ENCODE measurements at regions not wholly inside any gene's neighbourhood (a gene's known extent, or its start where the extent isn't known, plus 50 kb on each side); places are given as distances from the start of the nearest gene placed in this dataset.
"Not testable (repeated sequence)": the region's sequence is repeated elsewhere in the genome, so short reads cannot be mapped to it uniquely, and the experiment has no call there.

DNA sequence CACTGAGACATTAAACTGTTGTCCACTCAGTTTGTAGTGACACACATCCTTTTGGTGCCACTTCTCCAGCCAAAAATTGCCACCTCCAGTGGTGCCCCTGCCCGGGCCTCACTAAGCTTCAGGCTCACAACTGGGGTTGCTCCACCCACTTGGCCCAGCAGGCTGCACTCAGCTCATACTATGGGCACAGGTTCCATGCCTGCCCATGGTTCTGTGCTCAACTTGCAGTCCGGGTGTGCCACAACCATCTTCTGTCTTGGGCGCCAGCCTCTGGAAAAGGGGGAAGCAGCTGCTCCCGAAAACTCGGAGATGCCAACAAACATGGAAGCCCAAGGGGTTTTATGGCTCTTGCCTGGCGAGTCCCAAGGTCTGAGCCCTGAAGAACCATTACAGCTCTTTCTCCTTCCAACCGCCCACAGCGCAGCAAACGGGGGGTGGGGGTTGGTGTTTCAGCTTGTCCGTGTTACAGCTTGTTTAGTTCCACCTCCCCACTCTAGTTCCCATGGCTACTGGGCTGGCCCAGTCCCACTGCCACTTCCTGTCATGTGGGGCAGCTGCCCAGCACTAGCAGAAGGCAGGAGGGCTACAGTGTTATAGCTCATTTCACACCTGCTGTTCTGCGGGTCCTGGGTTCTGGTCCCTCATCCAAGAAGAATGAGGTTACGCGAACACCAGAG is 998.3 kb downstream of the SLC16A7 start:
- Mint-ChIP-seq H3K36me3 (no peaks in the 10 kb centered on the region), H3K4me3 (no peak overlapping the region), H3K27ac (no peak overlapping the region), H3K9me3 (peaks cover 4 to 20% (median 8%) of the 10 kb centered on the region in 3 donors), H3K27me3 (no peaks in the 10 kb centered on the region), H3K4me1 (peaks cover 0 to 2% (median 0%) of the 10 kb centered on the region in 3 donors)

DNA sequence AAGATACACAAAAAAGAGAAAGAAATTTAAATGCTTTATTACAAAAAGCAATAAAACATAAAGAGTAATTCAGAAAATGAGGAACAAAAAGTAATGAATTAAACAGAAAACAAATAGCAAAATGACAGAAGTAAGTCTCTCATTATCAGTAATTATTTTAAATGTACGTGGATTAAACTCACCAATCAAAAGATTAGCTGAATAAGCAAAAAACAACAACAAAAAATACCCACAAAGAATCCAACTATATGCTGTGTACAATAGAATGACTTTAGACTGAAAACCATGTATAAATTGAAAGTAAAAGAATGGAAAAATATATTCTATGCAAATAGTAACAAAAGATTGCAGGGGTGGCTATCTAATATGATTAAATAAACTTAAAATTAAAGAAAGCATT is 1006.8 kb downstream of the SLC16A7 start:
- peaks cover 5 to 11% (median 5%) of the 10 kb centered on the region in 3 donors for H3K9me3 Mint-ChIP-seq
- H3K36me3 Mint-ChIP-seq, result no peaks in the 10 kb centered on the region
- no peak overlapping the region for H3K27ac Mint-ChIP-seq
- H3K4me1 Mint-ChIP-seq, result no peaks in the 10 kb centered on the region
- no peak overlapping the region for H3K4me3 Mint-ChIP-seq
- no peaks in the 10 kb centered on the region for H3K27me3 Mint-ChIP-seq

DNA sequence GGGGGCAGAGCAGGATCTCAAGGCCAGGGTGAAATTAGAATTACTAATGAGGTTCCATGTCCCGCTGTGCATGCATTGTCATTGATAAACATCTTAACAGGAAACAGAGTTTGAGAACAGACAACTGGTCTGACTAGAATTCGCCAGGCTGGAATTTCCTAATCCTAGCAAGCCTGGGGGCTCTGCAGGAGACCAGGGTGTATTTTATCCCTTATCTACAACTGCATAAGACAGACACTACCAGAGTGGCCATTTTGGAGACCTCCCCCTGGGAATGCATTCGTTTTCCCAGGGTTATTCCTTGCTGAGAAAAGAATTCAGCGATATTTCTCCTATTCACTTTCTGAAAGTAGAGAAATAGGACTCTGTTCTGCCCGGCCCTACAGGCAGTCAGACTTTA is 1007.6 kb downstream of the SLC16A7 start:
- not testable (repeated sequence) for H3K27ac Mint-ChIP-seq, H3K4me3 Mint-ChIP-seq, H3K4me1 Mint-ChIP-seq, H3K27me3 Mint-ChIP-seq, H3K36me3 Mint-ChIP-seq
- peaks cover 5 to 13% (median 5%) of the 10 kb centered on the region in 3 donors for H3K9me3 Mint-ChIP-seq

DNA sequence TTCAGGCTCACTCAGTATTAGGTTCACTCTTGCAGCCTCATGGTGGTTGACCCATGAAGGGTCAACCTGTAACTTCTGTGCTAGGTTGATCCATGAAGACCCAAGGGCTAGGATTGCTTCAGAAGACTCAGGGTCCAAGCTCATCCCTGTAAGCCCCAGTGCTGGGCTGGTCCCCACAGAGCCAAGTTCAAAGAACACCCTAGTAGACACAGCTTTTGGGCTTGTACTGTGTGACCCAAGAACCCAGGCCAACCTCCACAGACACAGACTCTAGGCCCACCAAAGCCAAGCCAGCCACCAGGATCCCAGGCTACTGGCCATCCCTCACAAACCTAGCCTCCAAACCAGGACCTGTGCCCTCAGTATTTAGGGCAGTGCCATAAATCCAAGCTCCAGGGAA is 1020.6 kb downstream of the SLC16A7 start:
- Mint-ChIP-seq H3K4me3 (no peak overlapping the region), H3K9me3 (peaks cover 3 to 11% (median 8%) of the 10 kb centered on the region in 3 donors), H3K27me3 (no peaks in the 10 kb centered on the region), H3K36me3 (no peaks in the 10 kb centered on the region), H3K4me1 (no peaks in the 10 kb centered on the region), H3K27ac (no peak overlapping the region)

DNA sequence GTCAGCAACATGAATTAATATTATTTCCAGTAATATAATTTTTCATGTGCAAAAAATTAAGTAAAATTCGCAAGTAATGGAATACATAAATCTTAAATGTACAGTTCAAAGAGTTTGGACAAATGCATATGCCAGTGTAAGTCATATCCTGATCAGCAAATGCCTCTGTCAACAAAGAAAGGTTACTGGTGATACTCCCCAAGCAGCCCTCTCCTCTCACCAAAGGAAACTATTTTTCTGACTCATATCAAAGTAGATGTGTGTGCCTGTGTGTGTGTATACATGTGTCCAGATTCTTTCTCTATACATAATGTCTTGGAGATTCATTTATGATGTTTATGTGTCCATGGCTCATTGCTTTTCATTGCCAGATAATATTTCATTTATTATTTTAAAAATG is 1035.0 kb downstream of the SLC16A7 start:
- H3K27ac Mint-ChIP-seq, result no peak overlapping the region
- H3K36me3 Mint-ChIP-seq, result no peaks in the 10 kb centered on the region
- H3K9me3 Mint-ChIP-seq, result peaks cover 0 to 8% (median 7%) of the 10 kb centered on the region in 3 donors
- no peak overlapping the region for H3K4me3 Mint-ChIP-seq
- no peaks in the 10 kb centered on the region for H3K27me3 Mint-ChIP-seq
- H3K4me1 Mint-ChIP-seq, result no peaks in the 10 kb centered on the region

DNA sequence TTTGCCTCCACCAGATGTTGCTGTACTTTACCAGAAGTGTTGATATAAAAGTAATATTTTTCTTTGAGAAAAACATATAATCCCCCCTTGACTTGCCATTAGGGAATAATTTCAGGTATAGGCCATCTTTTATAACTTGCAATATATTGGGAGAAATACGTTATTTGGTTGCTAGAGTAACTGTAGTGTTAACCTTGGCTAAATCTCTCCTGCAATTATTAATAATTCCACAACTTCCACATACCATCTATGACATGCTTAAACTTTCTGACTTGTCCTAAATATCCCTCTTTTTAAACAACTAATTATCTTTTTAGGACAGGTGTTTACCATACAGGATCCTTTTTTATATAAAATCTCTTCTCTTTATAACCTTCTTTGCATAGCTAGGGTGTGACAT is 1048.2 kb downstream of the SLC16A7 start:
- Mint-ChIP-seq H3K36me3 (no peaks in the 10 kb centered on the region), H3K27me3 (no peaks in the 10 kb centered on the region), H3K9me3 (peaks cover 5 to 16% (median 10%) of the 10 kb centered on the region in 3 donors), H3K4me1 (no peaks in the 10 kb centered on the region), H3K27ac (no peak overlapping the region), H3K4me3 (no peak overlapping the region)

DNA sequence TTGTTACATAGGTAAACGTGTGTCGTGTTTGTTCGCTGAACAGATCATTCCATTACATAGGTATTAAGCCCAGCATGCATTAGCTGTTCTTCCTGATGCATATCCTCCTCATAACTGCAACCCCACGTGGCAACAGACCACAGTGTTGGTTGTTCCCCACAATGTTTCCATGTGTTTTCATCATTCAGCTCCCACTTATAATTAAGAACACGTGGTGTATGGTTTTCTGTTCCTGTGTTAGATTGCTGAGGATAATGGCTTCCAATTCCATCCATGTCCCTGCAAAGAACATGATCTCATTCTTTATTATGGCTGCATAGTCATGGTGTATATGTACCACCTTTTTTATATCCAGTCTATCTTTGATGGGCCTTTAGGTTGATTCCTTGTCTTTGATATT is 1071.1 kb downstream of the SLC16A7 start:
- Mint-ChIP-seq H3K4me1 (no peaks in the 10 kb centered on the region), H3K27me3 (no peaks in the 10 kb centered on the region), H3K27ac (no peak overlapping the region), H3K36me3 (no peaks in the 10 kb centered on the region), H3K4me3 (no peak overlapping the region), H3K9me3 (peaks cover 1 to 12% (median 3%) of the 10 kb centered on the region in 3 donors)

DNA sequence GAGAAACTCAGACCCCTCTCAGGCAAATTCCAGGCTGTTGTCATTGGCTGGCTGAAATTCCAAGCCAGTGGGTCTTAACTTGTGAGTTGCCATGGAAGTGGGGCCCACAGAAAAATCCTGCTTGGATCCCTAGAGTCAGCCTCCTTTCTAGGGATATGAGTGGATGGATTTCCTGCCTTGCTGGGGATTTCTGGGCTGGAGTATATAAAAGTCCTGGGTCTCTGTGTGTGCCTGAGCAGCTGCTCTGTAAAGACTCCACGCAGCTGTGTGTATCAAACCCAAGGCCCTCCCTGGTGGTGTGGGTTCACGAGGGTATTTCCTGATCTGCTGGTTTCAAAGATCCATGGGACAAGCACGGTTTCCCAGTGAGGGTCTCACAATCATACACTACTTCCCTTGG is 1077.1 kb downstream of the SLC16A7 start:
- Mint-ChIP-seq H3K9me3 (peaks cover 1 to 14% (median 3%) of the 10 kb centered on the region in 3 donors), H3K27ac (no peak overlapping the region), H3K4me1 (no peaks in the 10 kb centered on the region), H3K4me3 (no peak overlapping the region), H3K27me3 (no peaks in the 10 kb centered on the region), H3K36me3 (no peaks in the 10 kb centered on the region)

DNA sequence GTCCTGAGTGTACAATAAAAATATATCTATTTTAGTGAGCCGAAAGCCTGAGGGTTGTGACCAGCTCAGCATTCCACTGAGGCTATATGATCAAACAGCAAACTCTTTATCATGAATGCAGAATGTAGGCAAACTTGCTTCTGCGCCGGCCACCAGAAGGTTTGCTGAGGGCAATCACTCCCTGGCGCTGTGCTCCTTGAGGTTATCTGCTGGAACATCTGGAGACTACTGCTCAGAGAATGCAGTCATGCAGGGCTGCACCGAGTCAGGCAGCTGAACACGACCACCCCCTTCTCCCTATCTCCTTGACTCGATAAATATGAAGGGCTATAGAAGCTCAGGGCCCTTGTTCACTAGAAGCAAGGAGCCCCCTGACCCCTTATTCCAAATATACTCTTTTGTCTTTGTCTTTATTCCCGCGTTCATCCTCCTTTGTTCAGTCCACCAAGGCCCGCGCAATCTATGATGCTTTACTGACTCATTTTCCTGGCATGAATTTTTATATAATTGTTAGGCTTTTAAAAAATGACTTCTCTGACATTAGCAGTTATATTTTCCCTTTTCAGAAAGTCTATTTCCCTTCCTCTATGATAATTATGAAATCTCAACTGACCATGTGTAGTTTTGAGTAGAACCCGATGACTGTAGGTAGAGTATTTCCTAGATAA is 1089.3 kb downstream of the SLC16A7 start:
- Mint-ChIP-seq H3K4me1 (no peaks in the 10 kb centered on the region), H3K36me3 (no peaks in the 10 kb centered on the region), H3K27ac (no peak overlapping the region), H3K4me3 (no peak overlapping the region), H3K27me3 (no peaks in the 10 kb centered on the region), H3K9me3 (peaks cover 0 to 4% (median 2%) of the 10 kb centered on the region in 3 donors)

DNA sequence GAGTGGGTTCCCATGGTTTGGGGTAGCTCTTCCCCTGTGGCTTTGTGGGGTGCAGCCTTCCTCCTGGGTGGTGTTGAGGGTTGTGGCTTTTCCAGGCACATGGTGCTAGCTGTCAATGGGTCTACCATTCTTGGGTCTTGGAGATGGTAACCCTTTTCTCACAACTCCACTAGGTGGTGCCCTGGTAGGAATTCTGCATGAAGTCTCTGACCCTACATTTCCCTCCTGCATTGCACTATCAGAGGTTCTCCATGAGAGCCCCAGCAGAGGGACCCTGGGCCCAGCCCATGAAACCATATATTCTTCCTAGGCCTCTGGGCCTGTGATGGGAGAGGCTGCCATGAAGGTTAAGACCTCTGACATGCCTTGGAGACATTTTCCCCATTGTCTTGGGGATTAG is 1093.3 kb downstream of the SLC16A7 start:
- no peaks in the 10 kb centered on the region for H3K36me3 Mint-ChIP-seq
- H3K27ac Mint-ChIP-seq, result no peak overlapping the region
- peaks cover 0 to 8% (median 7%) of the 10 kb centered on the region in 3 donors for H3K9me3 Mint-ChIP-seq
- H3K4me3 Mint-ChIP-seq, result no peak overlapping the region
- no peaks in the 10 kb centered on the region for H3K27me3 Mint-ChIP-seq
- no peaks in the 10 kb centered on the region for H3K4me1 Mint-ChIP-seq

DNA sequence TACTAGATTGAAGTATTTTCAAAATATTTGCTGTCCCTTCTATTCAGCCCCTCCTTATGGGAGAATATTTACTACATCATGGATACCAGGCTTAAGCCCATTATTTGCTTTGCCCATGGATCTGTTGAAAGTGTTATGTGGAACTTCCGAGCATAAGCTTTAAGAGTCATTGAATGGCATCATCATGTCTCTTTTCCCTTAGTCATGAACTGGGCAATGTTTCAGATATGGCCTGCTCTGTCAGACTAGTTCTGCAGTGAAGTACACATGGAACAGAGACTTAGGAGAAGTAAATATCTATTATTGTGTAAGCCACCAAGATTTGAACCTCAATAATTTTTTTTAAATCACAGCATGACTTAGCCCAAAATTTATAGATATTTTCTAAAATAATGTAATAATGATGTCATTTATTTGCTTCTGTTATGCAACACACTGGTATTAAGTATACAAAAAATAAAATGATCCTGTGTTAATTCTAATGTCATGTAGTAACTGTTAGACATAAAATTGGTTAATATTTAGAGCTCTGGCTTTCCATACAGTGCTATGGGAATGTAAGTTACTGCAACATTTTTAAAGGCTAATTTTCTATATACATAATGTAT is 1097.3 kb downstream of the SLC16A7 start:
- H3K36me3 Mint-ChIP-seq, result no peaks in the 10 kb centered on the region
- no peak overlapping the region for H3K27ac Mint-ChIP-seq
- H3K27me3 Mint-ChIP-seq, result no peaks in the 10 kb centered on the region
- peaks cover 0 to 8% (median 5%) of the 10 kb centered on the region in 3 donors for H3K9me3 Mint-ChIP-seq
- H3K4me1 Mint-ChIP-seq, result no peaks in the 10 kb centered on the region
- H3K4me3 Mint-ChIP-seq, result no peak overlapping the region

DNA sequence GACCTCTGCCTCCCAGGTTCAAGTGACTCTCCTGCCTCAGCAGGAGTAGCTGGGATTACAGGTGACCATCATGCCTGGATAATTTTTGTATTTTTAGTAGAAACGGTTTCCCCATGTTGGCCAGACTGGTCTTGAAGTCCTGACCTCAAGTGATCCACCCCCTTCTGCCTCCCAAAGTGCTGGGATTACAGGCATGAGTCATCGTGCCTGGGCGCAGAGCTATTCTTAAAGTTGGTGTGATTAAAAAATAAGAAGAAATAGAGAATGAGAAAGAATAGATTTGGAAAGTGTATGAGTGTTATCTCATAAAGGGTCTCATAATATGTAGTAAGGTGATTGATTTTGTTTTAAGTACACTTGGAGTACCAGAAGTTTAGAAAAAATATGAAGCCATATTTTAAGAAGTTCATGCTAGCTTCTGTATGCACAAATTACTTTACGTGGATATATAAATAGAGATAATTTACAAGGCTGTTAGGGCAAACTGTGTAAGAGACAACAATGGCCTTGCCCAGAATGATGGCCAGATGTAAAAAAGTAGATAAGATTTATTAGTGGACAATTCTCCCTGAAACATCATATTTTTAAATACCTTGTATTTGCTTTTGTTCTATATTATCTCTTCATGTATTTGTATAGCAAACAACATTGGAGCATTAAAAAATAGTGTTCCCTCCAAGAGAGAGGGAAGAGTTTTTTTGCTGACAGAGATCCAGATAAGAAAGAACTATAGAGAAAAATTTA is 1108.5 kb downstream of the SLC16A7 start:
- no peaks in the 10 kb centered on the region for H3K4me1 Mint-ChIP-seq
- no peaks in the 10 kb centered on the region for H3K36me3 Mint-ChIP-seq
- H3K4me3 Mint-ChIP-seq, result no peak overlapping the region
- no peak overlapping the region for H3K27ac Mint-ChIP-seq
- no peaks in the 10 kb centered on the region for H3K27me3 Mint-ChIP-seq
- peaks cover 3 to 7% (median 4%) of the 10 kb centered on the region in 3 donors for H3K9me3 Mint-ChIP-seq

DNA sequence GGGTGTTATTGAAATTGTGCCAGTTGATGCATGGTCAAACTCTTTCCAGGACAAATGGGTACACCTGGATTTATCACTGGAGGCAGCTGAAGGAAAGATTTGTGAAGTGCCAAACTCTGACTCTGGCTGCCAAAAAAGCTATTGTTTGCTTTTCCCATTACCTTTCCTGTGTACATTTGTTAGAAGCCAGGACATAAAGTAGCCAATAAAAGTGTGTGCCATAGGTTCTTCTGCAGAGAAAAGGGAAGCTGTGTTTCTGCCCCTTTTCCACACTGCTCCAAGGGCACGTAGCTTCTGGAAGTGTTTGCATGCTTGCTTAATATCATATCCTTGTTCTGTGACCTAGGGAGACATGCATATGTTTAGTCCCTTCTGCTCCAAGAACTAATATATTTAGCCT is 1114.4 kb downstream of the SLC16A7 start:
- no peaks in the 10 kb centered on the region for H3K27me3 Mint-ChIP-seq

DNA sequence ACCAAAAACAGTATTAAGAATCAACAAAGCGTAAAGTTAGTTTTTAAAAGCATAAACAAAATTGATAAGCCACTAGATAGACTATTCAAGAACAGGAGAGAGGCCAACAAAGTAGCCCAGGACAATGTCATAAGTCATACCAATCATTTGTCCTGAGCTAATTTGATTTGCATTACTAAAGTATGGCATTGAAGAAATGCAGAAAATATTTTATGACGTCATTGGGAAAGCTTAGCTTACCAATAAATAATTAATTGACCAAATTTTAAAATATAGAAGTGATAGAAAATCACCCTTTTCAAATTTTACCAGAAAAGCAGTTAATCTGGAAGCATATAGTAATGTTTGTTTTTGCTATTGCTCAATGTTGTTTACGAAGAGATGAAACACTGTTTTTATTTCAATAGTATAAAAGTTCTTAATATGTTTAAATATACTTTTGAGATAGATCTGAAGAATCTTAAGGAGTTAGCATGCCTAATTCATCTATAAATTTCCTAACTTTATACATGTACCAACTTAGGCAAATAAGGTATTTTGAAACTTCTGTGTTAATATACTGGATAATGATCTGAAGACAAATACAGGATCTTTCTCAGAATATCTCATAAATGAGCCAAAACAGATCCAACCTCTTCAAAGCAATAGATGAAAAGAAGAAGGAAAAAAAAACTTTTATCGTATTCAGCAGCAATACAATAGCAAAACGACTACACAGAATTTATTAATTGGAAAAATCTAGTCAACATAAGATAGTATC is 1118.5 kb downstream of the SLC16A7 start:
- no peaks in the 10 kb centered on the region for H3K36me3 Mint-ChIP-seq
- no peaks in the 10 kb centered on the region for H3K27me3 Mint-ChIP-seq
- H3K27ac Mint-ChIP-seq, result no peak overlapping the region
- H3K4me3 Mint-ChIP-seq, result no peak overlapping the region
- H3K9me3 Mint-ChIP-seq, result peaks cover under 1 to 13% (median 6%) of the 10 kb centered on the region in 3 donors
- H3K4me1 Mint-ChIP-seq, result no peaks in the 10 kb centered on the region

More for the DNA sequence above, 1114.4 kb downstream of the SLC16A7 start:
- peaks cover 3 to 11% (median 5%) of the 10 kb centered on the region in 3 donors for H3K9me3 Mint-ChIP-seq
- no peak overlapping the region for H3K4me3 Mint-ChIP-seq
- H3K4me1 Mint-ChIP-seq, result no peaks in the 10 kb centered on the region
- H3K36me3 Mint-ChIP-seq, result no peaks in the 10 kb centered on the region
- H3K27ac Mint-ChIP-seq, result no peak overlapping the region
